ENCODE measurements at regions not wholly inside any gene's neighbourhood (a gene's known extent, or its start where the extent isn't known, plus 50 kb on each side); places are given as distances from the start of the nearest gene placed in this dataset.
"Not testable (repeated sequence)": the region's sequence is repeated elsewhere in the genome, so short reads cannot be mapped to it uniquely, and the experiment has no call there.

GRCh38 chr6:140276719-140277118 is 902.3 kb upstream of the CITED2 start:
- no peak for TF ChIP-seq CTCF (IDR thresholded peaks at IDR 0.05; ENCODE audit: insufficient read depth, low read depth, low read length, missing control alignments)
- H3K4me3 ChIP-seq (ENCODE audit: low read length): no peak overlapping the region
- DNase-seq (ENCODE audit: low read depth): peak; percentile 55

- no peak for DNase-seq (ENCODE audit: low read depth)
- no peak overlapping the region for H3K4me3 ChIP-seq (ENCODE audit: low read length)
- TF ChIP-seq CTCF (IDR thresholded peaks at IDR 0.05; ENCODE audit: insufficient read depth, low read depth, low read length, missing control alignments): no peak
These were observed 901.7 kb upstream of the CITED2 start for GRCh38 chr6:140276133-140276532.

DNA sequence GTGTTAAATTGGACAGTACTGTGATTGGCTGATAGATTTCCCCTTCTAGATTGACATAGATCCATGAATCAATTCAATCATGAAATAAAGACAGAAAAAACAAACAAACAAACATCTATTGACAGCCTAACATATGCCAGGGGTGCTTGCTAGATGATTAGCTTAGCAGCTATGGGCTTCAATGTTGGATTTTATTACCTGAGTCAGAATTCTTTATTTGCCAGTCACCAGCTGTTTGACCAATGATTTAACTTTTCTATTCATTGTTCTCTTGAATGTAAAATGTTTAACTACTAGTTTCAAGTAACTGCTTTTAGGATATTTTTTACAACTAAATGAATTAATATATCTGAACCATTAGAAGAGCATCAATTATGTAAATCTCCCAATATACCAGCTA is 901.3 kb upstream of the CITED2 start:
- DNase-seq (ENCODE audit: low read depth): peak; percentile 10
- no peak overlapping the region for H3K4me3 ChIP-seq (ENCODE audit: low read length)
- no peak for TF ChIP-seq CTCF (IDR thresholded peaks at IDR 0.05; ENCODE audit: insufficient read depth, low read depth, low read length, missing control alignments)

DNA sequence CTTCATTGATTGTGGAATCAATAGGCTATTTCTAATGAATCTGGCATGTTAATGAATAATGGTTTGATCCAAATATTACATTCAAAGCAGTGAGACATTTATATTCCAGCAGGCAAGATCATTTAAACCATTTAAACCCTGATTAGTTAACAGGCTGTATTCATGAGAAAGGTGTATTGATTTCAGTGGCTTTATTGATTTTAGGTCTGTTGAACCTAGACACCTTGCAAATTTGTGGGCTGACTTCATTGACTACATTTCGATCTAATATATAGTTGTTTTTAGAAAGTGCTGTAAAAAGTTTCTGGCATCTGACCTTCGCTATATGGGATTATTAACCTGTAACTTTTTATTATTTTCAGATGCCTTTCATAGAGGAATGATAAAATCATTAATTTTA is 900.1 kb upstream of the CITED2 start:
- H3K4me3 ChIP-seq (ENCODE audit: low read length): no peak overlapping the region
- no peak for TF ChIP-seq CTCF (IDR thresholded peaks at IDR 0.05; ENCODE audit: insufficient read depth, low read depth, low read length, missing control alignments)
- no peak for DNase-seq (ENCODE audit: low read depth)

GRCh38 chr6:140271759-140272377 is 897.4 kb upstream of the CITED2 start:
- no peak for TF ChIP-seq CTCF (IDR thresholded peaks at IDR 0.05; ENCODE audit: insufficient read depth, low read depth, low read length, missing control alignments)
- DNase-seq (ENCODE audit: low read depth): no peak
- no peak overlapping the region for H3K4me3 ChIP-seq (ENCODE audit: low read length)

DNA sequence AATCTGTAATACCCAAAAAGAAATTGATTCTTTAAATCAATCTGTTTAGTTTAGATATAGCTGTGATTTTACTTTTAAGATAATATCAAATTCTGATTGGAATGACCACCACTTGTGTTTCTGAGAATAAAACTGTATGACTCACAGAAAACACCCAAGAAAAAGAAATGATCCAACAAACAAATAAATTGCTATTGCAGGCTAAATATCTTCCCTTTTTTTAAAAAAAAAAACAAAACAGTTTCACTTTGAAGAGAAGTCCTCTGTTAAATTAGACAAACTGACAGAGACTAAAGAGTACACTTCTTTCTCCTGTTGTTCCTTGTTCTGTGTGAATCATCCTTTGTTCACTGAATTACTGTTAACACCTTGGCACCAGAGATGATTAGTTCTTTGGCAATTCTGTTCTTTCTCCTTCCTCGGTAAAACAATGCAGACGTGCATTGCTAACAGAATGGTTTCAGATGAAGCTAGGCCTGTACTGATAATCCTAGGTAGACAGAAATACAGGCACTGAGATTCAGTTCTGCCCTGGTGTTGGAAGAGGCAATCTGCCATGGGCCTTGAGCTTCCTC is 895.2 kb upstream of the CITED2 start:
- TF ChIP-seq CTCF (IDR thresholded peaks at IDR 0.05; ENCODE audit: insufficient read depth, low read depth, low read length, missing control alignments): no peak
- DNase-seq (ENCODE audit: low read depth): peak; percentile 80
- no peak overlapping the region for H3K4me3 ChIP-seq (ENCODE audit: low read length)

- no peak for TF ChIP-seq CTCF (IDR thresholded peaks at IDR 0.05; ENCODE audit: insufficient read depth, low read depth, low read length, missing control alignments)
- DNase-seq (ENCODE audit: low read depth): no peak
- H3K4me3 ChIP-seq (ENCODE audit: low read length): no peak overlapping the region
These were observed 890.0 kb upstream of the CITED2 start for GRCh38 chr6:140264431-140264830.

DNA sequence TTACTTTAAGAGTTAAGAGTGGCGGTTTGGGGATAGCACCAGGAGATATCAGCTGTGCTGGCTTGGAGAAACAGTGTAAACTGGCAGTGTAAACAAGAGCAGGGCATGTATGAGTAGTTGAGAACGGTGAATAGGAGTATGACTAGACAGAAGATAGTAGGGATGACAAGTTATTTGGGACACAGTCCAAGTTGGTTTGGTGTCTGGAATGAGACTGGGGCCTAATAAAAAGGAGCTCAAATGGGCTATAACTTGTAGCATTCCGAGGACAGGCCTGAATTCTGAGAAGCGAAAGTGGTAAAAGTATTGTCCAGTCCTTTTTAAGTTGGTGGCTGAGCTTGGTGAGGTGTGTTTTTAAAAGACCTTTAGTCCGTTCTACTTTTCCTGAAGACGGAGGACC is 883.9 kb upstream of the CITED2 start:
- H3K4me3 ChIP-seq (ENCODE audit: low read length): not testable (repeated sequence)
- peak; percentile 45 for DNase-seq (ENCODE audit: low read depth)

Measured in epithelial cell of esophagus (primary cell).